B cell (primary cell): ENCODE measurements at regions not wholly inside any gene's neighbourhood (a gene's known extent, or its start where the extent isn't known, plus 50 kb on each side); places are given as distances from the start of the nearest gene placed in this dataset.

Experiments used
- ATAC-seq: fragments of 200-7000 bp; cut with Tn5 transposase; one replicate; pipeline ENCODE4 v1.10.0; 2021; ENCODE audit warnings: low read depth, mild to moderate bottlenecking, moderate number of reproducible peaks, moderate library complexity
- CTCF ChIA-PET: fragments of 350-600 bp; sonication (Branson Sonifier 250); formaldehyde crosslinking; loops from one replicate; lab custom pipeline; 2021; ENCODE audit warnings: antibody characterized with exemption, inconsistent platforms; lab: Charles Lee
- POLR2A ChIA-PET: fragments of 350-600 bp; sonication (Branson Sonifier 250); formaldehyde crosslinking; loops from one replicate; lab custom pipeline; 2021; ENCODE audit warnings: antibody characterized with exemption; lab: Charles Lee
- DNase-seq: peaks from one replicate; pipeline ENCODE4 v3.0.0; 2013
- H2AFZ ChIP-seq: 2 replicates; pipeline ENCODE4 v1.6.1; 2012; ENCODE audit warnings: mild to moderate bottlenecking, low read depth, low read length; ENCODE audit not compliant: insufficient read depth, poor library complexity, severe bottlenecking
- H3K27ac ChIP-seq, 2 donors: 1 replicate in 1 of 2; 2 replicates in 1 of 2; pipeline ENCODE4 v1.5.1; 2012 to 2013; ENCODE audit warnings: low read length in 2 of 2, mild to moderate bottlenecking in 2 of 2, moderate library complexity in 1 of 2
- H3K27me3 ChIP-seq, 4 experiments: fragments of 200-600 bp in 1 of 4; sonication (generic) in 1 of 4; replicated peaks in 1 of 4; 1 replicate in 2 of 4; 2 replicates in 2 of 4; pipeline versions ENCODE4 v1.6.1 to v1.7.0; 2013 to 2016; ENCODE audit warnings: low read length in 3 of 4, mild to moderate bottlenecking in 2 of 4, mixed read lengths in 1 of 4, moderate library complexity in 1 of 4; ENCODE audit not compliant: insufficient read depth in 4 of 4, control insufficient read depth in 3 of 4; ENCODE audit errors: control extremely low read depth in 1 of 4
- H3K36me3 ChIP-seq, 2 experiments: replicated peaks in 1 of 2; 1 replicate in 1 of 2; 2 replicates in 1 of 2; pipeline versions ENCODE4 v1.6.1 to v1.7.1; 2013; ENCODE audit warnings: low read length in 1 of 2; ENCODE audit not compliant: insufficient read depth in 2 of 2, control insufficient read depth in 1 of 2; ENCODE audit errors: control extremely low read depth in 1 of 2, extremely low read depth in 1 of 2
- H3K4me1 ChIP-seq, 2 donors: fragments of 200-600 bp in 1 of 2; sonication (generic) in 1 of 2; 1 replicate in 1 of 2; 2 replicates in 1 of 2; pipeline versions ENCODE4 v1.5.1 to v1.6.1; 2013 to 2017; ENCODE audit warnings: low read length in 2 of 2; ENCODE audit not compliant: control insufficient read depth in 2 of 2, insufficient read depth in 2 of 2
- H3K4me2 ChIP-seq: replicated peaks from 2 replicates; pipeline ENCODE3; 2012; ENCODE audit warnings: mild to moderate bottlenecking, low read depth, low read length; ENCODE audit not compliant: poor library complexity, severe bottlenecking
- H3K4me3 ChIP-seq, 5 experiments: fragments of 200-600 bp in 1 of 5; sonication (generic) in 1 of 5; 1 replicate in 3 of 5; 2 replicates in 2 of 5; pipeline versions ENCODE4 v1.5.1 to v1.7.0; 2011 to 2016; ENCODE audit warnings: low read length in 4 of 5, mild to moderate bottlenecking in 4 of 5, low read depth in 2 of 5, control low read depth in 1 of 5, moderate library complexity in 1 of 5; ENCODE audit not compliant: insufficient read depth in 1 of 5; ENCODE audit errors: control extremely low read depth in 1 of 5, extremely low read depth in 1 of 5
- H3K79me2 ChIP-seq: fragments of 200-600 bp; sonication (generic); one replicate; pipeline ENCODE4 v1.6.0; 2016; ENCODE audit warnings: low read length; ENCODE audit not compliant: control insufficient read depth, insufficient read depth
- H3K9ac ChIP-seq: fragments of 200-600 bp; sonication (generic); 2 replicates; pipeline ENCODE4 v1.6.1; 2017; ENCODE audit warnings: mild to moderate bottlenecking, low read length, moderate library complexity
- H3K9me3 ChIP-seq, 3 donors: one replicate each; pipeline versions ENCODE4 v1.6.1 to v1.7.1; 2013; ENCODE audit warnings: low read length in 2 of 3; ENCODE audit not compliant: control insufficient read depth in 2 of 3, insufficient read depth in 1 of 3; ENCODE audit errors: control extremely low read depth in 1 of 3
- H4K20me1 ChIP-seq: 2 replicates; pipeline ENCODE4 v1.6.0; 2012; ENCODE audit warnings: mild to moderate bottlenecking, low read length; ENCODE audit not compliant: insufficient read depth, control insufficient read depth, poor library complexity, severe bottlenecking
- H3K27ac Mint-ChIP-seq: one replicate; pipeline ENCODE4 v1.8.0; 2021; ENCODE audit warnings: mixed read lengths
- H3K27me3 Mint-ChIP-seq: one replicate; pipeline ENCODE4 v1.8.0; 2021; ENCODE audit warnings: mixed read lengths
- H3K4me1 Mint-ChIP-seq: one replicate; pipeline ENCODE4 v1.8.0; 2021; ENCODE audit warnings: mixed read lengths
- H3K4me3 Mint-ChIP-seq: one replicate; pipeline ENCODE4 v1.8.0; 2021; ENCODE audit warnings: mixed read lengths
- H3K9me3 Mint-ChIP-seq: one replicate; pipeline ENCODE4 v1.8.0; 2022; ENCODE audit warnings: mixed read lengths; ENCODE audit not compliant: insufficient read depth
- EZH2 ChIP-seq: IDR thresholded peaks from 2 replicates; pipeline ENCODE4 v1.6.1; 2012; ENCODE audit warnings: borderline replicate concordance, low read depth, mild to moderate bottlenecking, moderate library complexity, low read length; ENCODE audit not compliant: insufficient read depth, poor library complexity, severe bottlenecking
- WGBS: methylation state at CpG from one replicate; pipeline ENCODE4 v1.1.5; 2013; ENCODE audit warnings: missing lambda C conversion rate; ENCODE audit not compliant: insufficient coverage; 5-methylcytosine and 5-hydroxymethylcytosine counted together
- intact Hi-C: fragments of 100-400 bp; cut with micrococcal nuclease; formaldehyde crosslinking; loops from one replicate; pipeline ENCODE4 v1.10.0; 2022
- TF ChIP-seq, protein P1 (sequence below): fragments of 200-600 bp; IDR thresholded peaks from one replicate; pipeline ENCODE4 v1.8.0; 2022; ENCODE audit warnings: antibody characterized with exemption, mild to moderate bottlenecking

DNA sequence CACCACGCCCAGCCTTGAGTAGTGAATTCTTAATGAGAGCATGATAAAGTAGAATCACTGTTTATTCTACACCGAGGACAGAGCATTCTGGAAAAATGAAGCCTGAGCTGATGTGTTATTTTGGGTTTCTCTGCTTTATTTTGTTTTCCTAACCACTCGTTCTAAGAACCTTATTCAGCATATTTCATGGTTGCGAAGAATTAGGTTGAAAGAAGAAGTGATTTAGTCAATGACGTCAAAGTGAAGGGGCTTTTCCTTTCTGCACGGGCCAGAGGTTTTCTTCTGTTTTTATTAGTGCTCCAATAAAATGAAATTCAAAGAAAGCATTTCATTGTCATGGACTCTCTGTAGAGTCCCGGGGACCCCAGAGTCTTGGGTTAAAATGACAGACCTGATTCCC, 178.5 kb downstream of the MAF start:
- Histone ChIP-seq H3K27me3 (peaks cover 0 to 8% (median 1%) of the 10 kb centered on the region in 4 experiments), H3K9ac (no peak overlapping the region), H3K9me3 (no peaks in the 10 kb centered on the region), H3K36me3 (no peaks in the 10 kb centered on the region), H4K20me1 (no peaks in the 10 kb centered on the region), H3K4me2 (no peak overlapping the region), H2AFZ (no peak overlapping the region), H3K4me1 (no peaks in the 10 kb centered on the region), H3K79me2 (no peaks in the 10 kb centered on the region), H3K4me3 (no peak overlapping the region), H3K27ac (no peak overlapping the region)
- Mint-ChIP-seq H3K27ac (no peak overlapping the region), H3K9me3 (no peaks in the 10 kb centered on the region), H3K4me1 (no peaks in the 10 kb centered on the region), H3K4me3 (no peak overlapping the region), H3K27me3 (peaks cover 46% of the 10 kb centered on the region)
- ChIA-PET POLR2A (no interaction called here), CTCF (no interaction called here)
- DNase-seq (no peak), ATAC-seq (no peak)
- 83% methylated on average over 1 of the region's 7 CpGs for WGBS
- TF ChIP-seq EZH2: no peak
- TF ChIP-seq, protein P1, sequence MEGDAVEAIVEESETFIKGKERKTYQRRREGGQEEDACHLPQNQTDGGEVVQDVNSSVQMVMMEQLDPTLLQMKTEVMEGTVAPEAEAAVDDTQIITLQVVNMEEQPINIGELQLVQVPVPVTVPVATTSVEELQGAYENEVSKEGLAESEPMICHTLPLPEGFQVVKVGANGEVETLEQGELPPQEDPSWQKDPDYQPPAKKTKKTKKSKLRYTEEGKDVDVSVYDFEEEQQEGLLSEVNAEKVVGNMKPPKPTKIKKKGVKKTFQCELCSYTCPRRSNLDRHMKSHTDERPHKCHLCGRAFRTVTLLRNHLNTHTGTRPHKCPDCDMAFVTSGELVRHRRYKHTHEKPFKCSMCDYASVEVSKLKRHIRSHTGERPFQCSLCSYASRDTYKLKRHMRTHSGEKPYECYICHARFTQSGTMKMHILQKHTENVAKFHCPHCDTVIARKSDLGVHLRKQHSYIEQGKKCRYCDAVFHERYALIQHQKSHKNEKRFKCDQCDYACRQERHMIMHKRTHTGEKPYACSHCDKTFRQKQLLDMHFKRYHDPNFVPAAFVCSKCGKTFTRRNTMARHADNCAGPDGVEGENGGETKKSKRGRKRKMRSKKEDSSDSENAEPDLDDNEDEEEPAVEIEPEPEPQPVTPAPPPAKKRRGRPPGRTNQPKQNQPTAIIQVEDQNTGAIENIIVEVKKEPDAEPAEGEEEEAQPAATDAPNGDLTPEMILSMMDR: no peak
- intact Hi-C loops: no loop called here

DNA sequence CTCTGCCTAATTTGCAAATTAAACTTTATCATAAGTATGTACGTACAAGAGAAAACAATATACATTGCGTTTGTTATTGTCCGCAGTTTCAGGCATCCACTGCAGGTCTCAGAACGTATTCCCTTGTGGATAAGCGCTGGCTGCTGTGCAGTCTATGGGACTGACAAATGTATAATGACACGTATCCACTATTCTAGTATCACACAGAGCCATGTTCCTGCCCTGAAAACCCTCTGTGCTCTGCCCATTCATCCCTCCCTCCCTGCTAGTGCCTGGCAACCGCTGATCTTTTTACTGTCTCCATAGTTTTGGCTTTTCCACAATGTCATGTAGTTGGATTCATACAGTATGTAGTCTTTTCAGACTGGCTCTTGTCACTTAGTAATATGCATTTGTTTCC, 179.4 kb downstream of the MAF start:
- Histone ChIP-seq H4K20me1 (no peaks in the 10 kb centered on the region), H3K36me3 (no peaks in the 10 kb centered on the region), H3K27ac (no peak overlapping the region), H3K4me2 (no peak overlapping the region), H2AFZ (no peak overlapping the region), H3K79me2 (no peaks in the 10 kb centered on the region), H3K27me3 (peaks cover 0 to 8% (median 1%) of the 10 kb centered on the region in 4 experiments), H3K9me3 (no peaks in the 10 kb centered on the region), H3K4me1 (no peaks in the 10 kb centered on the region), H3K9ac (no peak overlapping the region), H3K4me3 (no peak overlapping the region)
- H3K27ac Mint-ChIP-seq: no peak overlapping the region
- intact Hi-C loops: no loop called here
- peaks cover 5% of the 10 kb centered on the region for H3K4me1 Mint-ChIP-seq
- DNase-seq (no peak), ATAC-seq (no peak)
- H3K27me3 Mint-ChIP-seq: peaks cover 50% of the 10 kb centered on the region
- TF ChIP-seq, protein P1: no peak
- no peak for TF ChIP-seq EZH2
- no peaks in the 10 kb centered on the region for H3K9me3 Mint-ChIP-seq
- ChIA-PET POLR2A (no interaction called here), CTCF (no interaction called here)
- 95% methylated on average over 6 of the region's 7 CpGs for WGBS
- no peak overlapping the region for H3K4me3 Mint-ChIP-seq
